ENCODE measurements at regions not wholly inside any gene's neighbourhood (a gene's known extent, or its start where the extent isn't known, plus 50 kb on each side); places are given as distances from the start of the nearest gene placed in this dataset.

DNA sequence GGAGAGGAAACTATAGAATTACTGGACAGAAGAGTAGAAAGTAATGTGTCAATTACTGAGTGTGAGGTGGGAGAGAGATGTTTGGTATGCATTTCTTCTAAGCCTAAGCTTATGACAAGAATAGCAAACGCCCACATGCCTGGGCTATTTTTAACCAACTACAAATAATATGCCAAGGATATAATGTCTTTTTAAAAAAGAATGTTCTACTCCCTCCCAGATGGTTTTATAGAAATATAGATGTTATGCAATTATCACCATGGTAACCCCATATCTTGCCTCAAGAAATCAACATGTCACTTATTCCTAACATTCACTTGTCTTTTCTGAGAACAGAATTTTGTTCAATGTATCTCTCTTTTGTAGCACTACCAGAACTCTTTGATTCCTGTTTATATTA, 996.7 kb upstream of the CHORDC1 start:
- Histone ChIP-seq H3K9ac (ENCODE audit: low read length in 5 of 5) (no peak overlapping the region), H3K27ac (ENCODE audit: low read depth, low read length) (no peak overlapping the region), H3K9me3 (ENCODE audit: control insufficient read depth in 5 of 5, low read length in 5 of 5) (no peaks in the 10 kb centered on the region), H3K4me3 (ENCODE audit: low read depth in 1 of 5, low read length in 5 of 5) (no peak overlapping the region), H3K4me1 (ENCODE audit: control insufficient read depth in 5 of 5, insufficient read depth in 5 of 5, low read length in 5 of 5) (no peaks in the 10 kb centered on the region), H3K27me3 (ENCODE audit: control insufficient read depth in 5 of 5, insufficient read depth in 4 of 5, low read length in 5 of 5) (no peaks in the 10 kb centered on the region), H3K36me3 (ENCODE audit: control insufficient read depth in 5 of 5, insufficient read depth in 5 of 5, low read length in 5 of 5) (no peaks in the 10 kb centered on the region)

DNA sequence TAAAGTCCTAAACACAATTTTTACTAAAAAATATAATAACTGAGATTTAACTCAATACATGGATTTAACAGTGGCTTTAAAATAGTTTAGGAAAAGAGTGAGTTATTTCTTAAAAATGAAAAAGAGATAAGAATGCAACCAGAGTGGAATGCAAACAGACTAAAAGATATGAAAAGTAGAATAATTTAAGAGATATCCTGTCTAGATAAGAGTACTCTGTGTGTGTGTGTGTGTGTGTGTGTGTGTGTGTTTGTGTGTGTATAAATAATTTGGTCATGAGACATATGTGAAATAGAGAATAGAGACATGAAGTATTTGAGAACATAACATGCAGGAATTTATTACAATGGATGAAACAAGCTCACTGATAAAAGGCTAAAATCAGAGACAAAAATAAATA, 986.9 kb upstream of the CHORDC1 start:
- no peak overlapping the region for H3K9ac ChIP-seq (ENCODE audit: low read length in 5 of 5)
- H3K27ac ChIP-seq (ENCODE audit: low read depth, low read length), result no peak overlapping the region
- H3K9me3 ChIP-seq (ENCODE audit: control insufficient read depth in 5 of 5, low read length in 5 of 5), result no peaks in the 10 kb centered on the region
- H3K27me3 ChIP-seq (ENCODE audit: control insufficient read depth in 5 of 5, insufficient read depth in 4 of 5, low read length in 5 of 5), result no peaks in the 10 kb centered on the region
- no peak overlapping the region for H3K4me3 ChIP-seq (ENCODE audit: low read depth in 1 of 5, low read length in 5 of 5)
- H3K4me1 ChIP-seq (ENCODE audit: control insufficient read depth in 5 of 5, insufficient read depth in 5 of 5, low read length in 5 of 5), result no peaks in the 10 kb centered on the region
- no peaks in the 10 kb centered on the region for H3K36me3 ChIP-seq (ENCODE audit: control insufficient read depth in 5 of 5, insufficient read depth in 5 of 5, low read length in 5 of 5)

DNA sequence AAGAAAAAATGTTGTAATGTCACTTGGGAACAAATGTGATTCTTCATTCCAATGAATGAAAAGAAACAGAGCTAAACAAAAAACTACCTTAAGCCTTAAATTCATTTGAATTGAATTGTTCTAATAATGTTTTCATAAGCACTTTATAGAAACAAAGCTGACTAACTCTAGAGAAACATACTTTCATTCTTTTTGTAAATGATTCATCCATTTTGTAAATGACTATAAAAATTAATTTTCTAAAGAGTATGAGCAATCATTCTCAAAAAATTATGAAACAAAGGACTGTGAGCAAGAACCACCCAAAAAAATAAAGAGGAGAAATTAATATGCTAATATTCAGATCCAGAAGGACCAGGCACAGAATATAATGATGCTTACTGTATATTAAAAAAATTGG, 986.5 kb upstream of the CHORDC1 start:
- Histone ChIP-seq H3K4me1 (ENCODE audit: control insufficient read depth in 5 of 5, insufficient read depth in 5 of 5, low read length in 5 of 5) (no peaks in the 10 kb centered on the region), H3K36me3 (ENCODE audit: control insufficient read depth in 5 of 5, insufficient read depth in 5 of 5, low read length in 5 of 5) (no peaks in the 10 kb centered on the region), H3K4me3 (ENCODE audit: low read depth in 1 of 5, low read length in 5 of 5) (no peak overlapping the region), H3K27me3 (ENCODE audit: control insufficient read depth in 5 of 5, insufficient read depth in 4 of 5, low read length in 5 of 5) (no peaks in the 10 kb centered on the region), H3K9ac (ENCODE audit: low read length in 5 of 5) (no peak overlapping the region), H3K9me3 (ENCODE audit: control insufficient read depth in 5 of 5, low read length in 5 of 5) (no peaks in the 10 kb centered on the region), H3K27ac (ENCODE audit: low read depth, low read length) (no peak overlapping the region)

DNA sequence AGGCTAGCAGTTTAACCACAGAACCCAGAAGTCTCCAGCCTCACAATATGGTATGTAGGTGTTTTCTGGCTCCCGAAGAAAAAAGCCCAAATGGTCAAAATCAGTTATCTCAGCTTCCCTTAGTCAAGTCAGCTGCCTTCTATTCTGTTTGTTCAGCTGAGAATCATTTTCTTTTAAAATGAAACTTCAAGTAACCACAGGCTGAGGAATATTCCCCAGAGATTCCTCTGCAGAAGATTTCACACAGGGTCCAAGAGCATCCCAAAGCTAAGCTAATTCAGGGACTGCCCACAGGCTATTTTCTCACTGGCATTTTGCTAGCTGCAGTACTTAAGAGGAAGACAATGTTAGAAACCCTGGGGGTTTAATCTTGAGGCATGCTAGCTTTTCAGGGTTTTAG, 977.0 kb upstream of the CHORDC1 start:
- Histone ChIP-seq H3K9ac (ENCODE audit: low read length in 5 of 5) (no peak overlapping the region), H3K9me3 (ENCODE audit: control insufficient read depth in 5 of 5, low read length in 5 of 5) (no peaks in the 10 kb centered on the region), H3K36me3 (ENCODE audit: control insufficient read depth in 5 of 5, insufficient read depth in 5 of 5, low read length in 5 of 5) (no peaks in the 10 kb centered on the region), H3K4me1 (ENCODE audit: control insufficient read depth in 5 of 5, insufficient read depth in 5 of 5, low read length in 5 of 5) (no peaks in the 10 kb centered on the region), H3K4me3 (ENCODE audit: low read depth in 1 of 5, low read length in 5 of 5) (no peak overlapping the region), H3K27me3 (ENCODE audit: control insufficient read depth in 5 of 5, insufficient read depth in 4 of 5, low read length in 5 of 5) (no peaks in the 10 kb centered on the region), H3K27ac (ENCODE audit: low read depth, low read length) (no peak overlapping the region)

DNA sequence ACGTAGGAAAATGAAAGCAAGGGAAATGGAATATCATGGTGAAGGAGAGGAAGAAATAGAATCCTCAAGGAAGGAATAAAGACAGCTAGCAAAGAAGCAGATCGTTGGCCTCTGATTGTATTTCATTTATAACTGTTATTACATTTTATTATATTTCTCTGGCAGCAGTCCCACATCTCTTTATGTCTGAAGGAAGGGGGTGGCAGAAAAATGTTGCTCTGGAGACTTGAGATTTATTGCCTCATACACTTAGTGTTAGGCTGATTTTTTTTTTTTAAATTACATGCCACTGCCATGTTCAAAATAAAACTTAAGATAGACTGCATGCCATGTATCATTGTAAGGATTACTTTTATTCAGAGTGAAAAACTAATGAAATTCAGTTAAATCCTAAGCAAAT, 971.7 kb upstream of the CHORDC1 start:
- H3K27ac ChIP-seq (ENCODE audit: low read depth, low read length), result no peak overlapping the region
- no peaks in the 10 kb centered on the region for H3K36me3 ChIP-seq (ENCODE audit: control insufficient read depth in 5 of 5, insufficient read depth in 5 of 5, low read length in 5 of 5)

DNA sequence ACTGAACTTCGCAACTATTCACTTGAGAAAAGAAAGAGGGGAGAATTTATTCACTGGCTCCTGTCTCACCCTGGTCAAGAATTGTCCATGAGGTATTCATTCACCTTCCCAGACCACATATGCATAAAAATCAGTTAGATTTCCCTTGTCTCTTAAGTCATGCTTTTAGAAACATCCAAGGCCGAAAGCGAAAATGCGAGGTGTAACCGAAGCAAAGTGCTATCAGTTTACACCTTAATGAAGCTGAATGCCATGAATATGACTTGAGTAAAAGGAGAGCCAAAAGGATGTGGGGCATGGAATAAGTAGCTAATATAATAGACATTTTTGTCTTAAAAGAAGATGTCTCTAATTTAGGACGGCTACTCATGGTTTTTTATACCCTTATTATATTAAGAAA, 965.6 kb upstream of the CHORDC1 start:
- Histone ChIP-seq H3K4me1 (ENCODE audit: control insufficient read depth in 5 of 5, insufficient read depth in 5 of 5, low read length in 5 of 5) (no peaks in the 10 kb centered on the region), H3K27me3 (ENCODE audit: control insufficient read depth in 5 of 5, insufficient read depth in 4 of 5, low read length in 5 of 5) (no peaks in the 10 kb centered on the region), H3K4me3 (ENCODE audit: low read depth in 1 of 5, low read length in 5 of 5) (no peak overlapping the region), H3K27ac (ENCODE audit: low read depth, low read length) (no peak overlapping the region), H3K9me3 (ENCODE audit: control insufficient read depth in 5 of 5, low read length in 5 of 5) (no peaks in the 10 kb centered on the region), H3K9ac (ENCODE audit: low read length in 5 of 5) (no peak overlapping the region), H3K36me3 (ENCODE audit: control insufficient read depth in 5 of 5, insufficient read depth in 5 of 5, low read length in 5 of 5) (no peaks in the 10 kb centered on the region)

More for the DNA sequence above, 971.7 kb upstream of the CHORDC1 start:
- no peaks in the 10 kb centered on the region for H3K27me3 ChIP-seq (ENCODE audit: control insufficient read depth in 5 of 5, insufficient read depth in 4 of 5, low read length in 5 of 5)
- no peak overlapping the region for H3K4me3 ChIP-seq (ENCODE audit: low read depth in 1 of 5, low read length in 5 of 5)
- no peaks in the 10 kb centered on the region for H3K4me1 ChIP-seq (ENCODE audit: control insufficient read depth in 5 of 5, insufficient read depth in 5 of 5, low read length in 5 of 5)
- H3K9ac ChIP-seq (ENCODE audit: low read length in 5 of 5), result no peak overlapping the region
- H3K9me3 ChIP-seq (ENCODE audit: control insufficient read depth in 5 of 5, low read length in 5 of 5), result no peaks in the 10 kb centered on the region

- H3K27me3 ChIP-seq (ENCODE audit: control insufficient read depth in 5 of 5, insufficient read depth in 4 of 5, low read length in 5 of 5), result no peaks in the 10 kb centered on the region
- H3K4me3 ChIP-seq (ENCODE audit: low read depth in 1 of 5, low read length in 5 of 5), result no peak overlapping the region
Observed at GRCh38 chr11:91187314-91187713, 964.5 kb upstream of the CHORDC1 start.

GRCh38 chr11:91178366-91178765, 955.5 kb upstream of the CHORDC1 start:
- H3K36me3 ChIP-seq (ENCODE audit: control insufficient read depth in 5 of 5, insufficient read depth in 5 of 5, low read length in 5 of 5), result no peaks in the 10 kb centered on the region
- H3K27ac ChIP-seq (ENCODE audit: low read depth, low read length), result no peak overlapping the region
- no peak overlapping the region for H3K4me3 ChIP-seq (ENCODE audit: low read depth in 1 of 5, low read length in 5 of 5)
- no peak overlapping the region for H3K9ac ChIP-seq (ENCODE audit: low read length in 5 of 5)
- H3K9me3 ChIP-seq (ENCODE audit: control insufficient read depth in 5 of 5, low read length in 5 of 5), result peaks cover 0 to 3% (median 2%) of the 10 kb centered on the region in 5 donors
- no peaks in the 10 kb centered on the region for H3K4me1 ChIP-seq (ENCODE audit: control insufficient read depth in 5 of 5, insufficient read depth in 5 of 5, low read length in 5 of 5)
- H3K27me3 ChIP-seq (ENCODE audit: control insufficient read depth in 5 of 5, insufficient read depth in 4 of 5, low read length in 5 of 5), result no peaks in the 10 kb centered on the region

More at GRCh38 chr11:91187314-91187713, 964.5 kb upstream of the CHORDC1 start:
- Histone ChIP-seq H3K9ac (ENCODE audit: low read length in 5 of 5) (no peak overlapping the region), H3K4me1 (ENCODE audit: control insufficient read depth in 5 of 5, insufficient read depth in 5 of 5, low read length in 5 of 5) (no peaks in the 10 kb centered on the region), H3K27ac (ENCODE audit: low read depth, low read length) (no peak overlapping the region), H3K36me3 (ENCODE audit: control insufficient read depth in 5 of 5, insufficient read depth in 5 of 5, low read length in 5 of 5) (no peaks in the 10 kb centered on the region), H3K9me3 (ENCODE audit: control insufficient read depth in 5 of 5, low read length in 5 of 5) (peaks cover 0 to 2% (median 0%) of the 10 kb centered on the region in 5 donors)

DNA sequence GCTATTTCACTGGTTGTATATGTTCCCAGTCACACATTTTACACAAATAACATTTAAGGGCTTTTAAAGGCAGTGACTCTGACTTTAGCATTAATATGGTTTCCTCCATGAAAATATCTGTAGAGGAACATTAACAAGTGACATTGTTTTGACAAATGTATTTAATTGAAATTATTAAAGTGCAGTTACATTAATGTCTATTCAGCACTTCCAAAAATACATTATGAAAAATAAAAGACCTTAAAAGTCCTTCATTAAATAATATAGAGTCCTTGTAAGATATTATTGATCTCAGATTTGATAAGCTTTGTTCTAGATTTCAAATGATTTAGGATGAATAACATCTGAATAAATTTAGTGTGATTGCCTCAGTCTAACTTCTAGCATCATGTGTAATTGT, 951.9 kb upstream of the CHORDC1 start:
- Histone ChIP-seq H3K4me1 (ENCODE audit: control insufficient read depth in 5 of 5, insufficient read depth in 5 of 5, low read length in 5 of 5) (no peaks in the 10 kb centered on the region), H3K27me3 (ENCODE audit: control insufficient read depth in 5 of 5, insufficient read depth in 4 of 5, low read length in 5 of 5) (no peaks in the 10 kb centered on the region), H3K36me3 (ENCODE audit: control insufficient read depth in 5 of 5, insufficient read depth in 5 of 5, low read length in 5 of 5) (no peaks in the 10 kb centered on the region), H3K9ac (ENCODE audit: low read length in 5 of 5) (no peak overlapping the region), H3K27ac (ENCODE audit: low read depth, low read length) (no peak overlapping the region), H3K4me3 (ENCODE audit: low read depth in 1 of 5, low read length in 5 of 5) (no peak overlapping the region), H3K9me3 (ENCODE audit: control insufficient read depth in 5 of 5, low read length in 5 of 5) (no peaks in the 10 kb centered on the region)

DNA sequence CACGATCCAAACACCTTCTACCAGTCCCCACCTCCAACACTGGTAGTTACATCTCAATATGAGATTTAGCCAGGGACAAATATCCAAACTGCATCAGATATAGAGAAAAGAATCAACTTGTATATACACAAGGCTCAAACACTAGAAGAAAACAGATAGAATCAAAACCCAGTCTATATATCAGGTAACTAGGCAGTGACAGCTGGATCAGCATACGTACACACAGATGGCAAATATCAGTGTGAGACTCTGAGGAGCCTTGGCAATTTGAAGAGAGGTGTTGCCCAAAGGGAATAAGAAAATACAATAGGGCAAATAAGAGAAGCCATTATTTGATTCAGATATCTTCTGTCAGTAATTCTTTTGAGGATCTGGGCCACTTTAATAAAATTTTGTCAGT, 951.3 kb upstream of the CHORDC1 start:
- no peaks in the 10 kb centered on the region for H3K4me1 ChIP-seq (ENCODE audit: control insufficient read depth in 5 of 5, insufficient read depth in 5 of 5, low read length in 5 of 5)
- no peak overlapping the region for H3K9ac ChIP-seq (ENCODE audit: low read length in 5 of 5)
- no peaks in the 10 kb centered on the region for H3K27me3 ChIP-seq (ENCODE audit: control insufficient read depth in 5 of 5, insufficient read depth in 4 of 5, low read length in 5 of 5)
- H3K4me3 ChIP-seq (ENCODE audit: low read depth in 1 of 5, low read length in 5 of 5), result no peak overlapping the region
- no peak overlapping the region for H3K27ac ChIP-seq (ENCODE audit: low read depth, low read length)
- no peaks in the 10 kb centered on the region for H3K36me3 ChIP-seq (ENCODE audit: control insufficient read depth in 5 of 5, insufficient read depth in 5 of 5, low read length in 5 of 5)
- no peaks in the 10 kb centered on the region for H3K9me3 ChIP-seq (ENCODE audit: control insufficient read depth in 5 of 5, low read length in 5 of 5)

DNA sequence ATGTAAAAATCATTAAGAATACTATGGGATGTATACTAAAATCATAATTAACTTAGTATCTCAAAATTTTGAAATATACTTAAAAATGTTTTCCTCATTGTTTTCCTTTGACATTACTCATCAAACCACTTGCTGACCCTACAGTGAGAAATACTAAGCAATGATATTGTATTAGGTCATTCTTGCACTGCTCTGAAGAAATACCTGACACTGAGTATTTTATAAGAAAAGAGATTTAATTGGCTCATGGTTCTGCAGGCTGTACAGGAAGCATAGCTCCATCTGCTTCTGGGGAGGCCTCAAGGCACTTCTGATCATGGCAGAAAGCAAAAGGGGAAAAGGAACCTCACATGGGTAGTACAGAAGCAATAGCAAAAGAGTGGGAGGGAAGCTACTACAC, 950.9 kb upstream of the CHORDC1 start:
- H3K4me3 ChIP-seq (ENCODE audit: low read depth in 1 of 5, low read length in 5 of 5), result no peak overlapping the region
- H3K9me3 ChIP-seq (ENCODE audit: control insufficient read depth in 5 of 5, low read length in 5 of 5), result no peaks in the 10 kb centered on the region
- H3K36me3 ChIP-seq (ENCODE audit: control insufficient read depth in 5 of 5, insufficient read depth in 5 of 5, low read length in 5 of 5), result no peaks in the 10 kb centered on the region
- no peaks in the 10 kb centered on the region for H3K4me1 ChIP-seq (ENCODE audit: control insufficient read depth in 5 of 5, insufficient read depth in 5 of 5, low read length in 5 of 5)
- H3K9ac ChIP-seq (ENCODE audit: low read length in 5 of 5), result no peak overlapping the region
- no peak overlapping the region for H3K27ac ChIP-seq (ENCODE audit: low read depth, low read length)
- no peaks in the 10 kb centered on the region for H3K27me3 ChIP-seq (ENCODE audit: control insufficient read depth in 5 of 5, insufficient read depth in 4 of 5, low read length in 5 of 5)
